Astrocyte (in vitro differentiated cells and primary cell): ENCODE measurements at regions not wholly inside any gene's neighbourhood (a gene's known extent, or its start where the extent isn't known, plus 50 kb on each side); places are given as distances from the start of the nearest gene placed in this dataset.

Experiments used
- DNase-seq: peaks from one replicate; pipeline ENCODE4 v3.0.0-alpha.2; 2010; ENCODE audit warnings: low read depth
- FAIRE-seq: peaks from 2 replicates; lab custom pipeline; 2011; peaks lifted over from hg19 to GRCh38; lab: Jason Lieb, UNC
- H2AFZ ChIP-seq: 2 replicates; pipeline ENCODE4 v1.6.0; 2012; ENCODE audit warnings: low read depth, low read length, inconsistent platforms
- H3K27ac ChIP-seq: 2 replicates; pipeline ENCODE4 v1.5.1; 2011; ENCODE audit warnings: low read depth, low read length, inconsistent platforms
- H3K27me3 ChIP-seq: 2 replicates; pipeline ENCODE4 v1.6.0; 2011; ENCODE audit warnings: low read length, inconsistent platforms; ENCODE audit not compliant: insufficient read depth
- H3K36me3 ChIP-seq: 2 replicates; pipeline ENCODE4 v1.5.1; 2011; ENCODE audit warnings: low read length, inconsistent platforms; ENCODE audit not compliant: insufficient read depth
- H3K4me1 ChIP-seq: 2 replicates; pipeline ENCODE4 v1.5.1; 2011; ENCODE audit warnings: low read length, inconsistent platforms; ENCODE audit not compliant: insufficient read depth
- H3K4me2 ChIP-seq: 2 replicates; pipeline ENCODE4 v1.6.0; 2012; ENCODE audit warnings: low read length, inconsistent platforms
- H3K4me3 ChIP-seq: 2 replicates; pipeline ENCODE4 v1.5.1; 2011; ENCODE audit warnings: low read depth, mild to moderate bottlenecking, low read length, inconsistent platforms; ENCODE audit not compliant: insufficient read depth
- H3K79me2 ChIP-seq: 2 replicates; pipeline ENCODE4 v1.6.0; 2012; ENCODE audit warnings: mild to moderate bottlenecking, low read length, inconsistent platforms; ENCODE audit not compliant: insufficient read depth
- H3K9ac ChIP-seq: 2 replicates; pipeline ENCODE4 v1.6.0; 2012; ENCODE audit warnings: mild to moderate bottlenecking, low read length, inconsistent platforms
- H3K9me3 ChIP-seq: 2 replicates; pipeline ENCODE4 v1.5.1; 2012; ENCODE audit warnings: low read depth, mild to moderate bottlenecking, low read length, inconsistent platforms; ENCODE audit not compliant: insufficient read depth
- H4K20me1 ChIP-seq: 2 replicates; pipeline ENCODE4 v1.6.0; 2012; ENCODE audit warnings: low read length, inconsistent platforms; ENCODE audit not compliant: insufficient read depth
- H3K27ac Mint-ChIP-seq: one replicate; pipeline ENCODE4 v1.8.0; 2021; ENCODE audit warnings: mild to moderate bottlenecking, mixed read lengths; ENCODE audit not compliant: unreplicated experiment
- H3K27me3 Mint-ChIP-seq: one replicate; pipeline ENCODE4 v1.8.0; 2021; ENCODE audit warnings: low read depth, mixed read lengths; ENCODE audit not compliant: unreplicated experiment
- H3K36me3 Mint-ChIP-seq: one replicate; pipeline ENCODE4 v1.8.0; 2021; ENCODE audit warnings: low read depth, mixed read lengths; ENCODE audit not compliant: unreplicated experiment
- H3K4me1 Mint-ChIP-seq: one replicate; pipeline ENCODE4 v1.8.0; 2021; ENCODE audit warnings: low read depth, mixed read lengths; ENCODE audit not compliant: unreplicated experiment
- H3K4me3 Mint-ChIP-seq: one replicate; pipeline ENCODE4 v1.8.0; 2021; ENCODE audit warnings: mild to moderate bottlenecking, moderate library complexity, mixed read lengths; ENCODE audit not compliant: unreplicated experiment
- H3K9me3 Mint-ChIP-seq: one replicate; pipeline ENCODE4 v1.8.0; 2021; ENCODE audit warnings: mild to moderate bottlenecking, mixed read lengths; ENCODE audit not compliant: unreplicated experiment
- EZH2 ChIP-seq: IDR thresholded peaks from 2 replicates; pipeline ENCODE4 v1.6.1; 2012; ENCODE audit warnings: mild to moderate bottlenecking, low read length, inconsistent platforms; ENCODE audit not compliant: insufficient read depth
- TF ChIP-seq, protein P1 (sequence below): IDR thresholded peaks from 2 replicates; pipeline ENCODE4 v1.5.1; 2011; ENCODE audit warnings: low read depth, mild to moderate bottlenecking, inconsistent platforms, low read length, moderate library complexity; ENCODE audit not compliant: insufficient read depth

DNA sequence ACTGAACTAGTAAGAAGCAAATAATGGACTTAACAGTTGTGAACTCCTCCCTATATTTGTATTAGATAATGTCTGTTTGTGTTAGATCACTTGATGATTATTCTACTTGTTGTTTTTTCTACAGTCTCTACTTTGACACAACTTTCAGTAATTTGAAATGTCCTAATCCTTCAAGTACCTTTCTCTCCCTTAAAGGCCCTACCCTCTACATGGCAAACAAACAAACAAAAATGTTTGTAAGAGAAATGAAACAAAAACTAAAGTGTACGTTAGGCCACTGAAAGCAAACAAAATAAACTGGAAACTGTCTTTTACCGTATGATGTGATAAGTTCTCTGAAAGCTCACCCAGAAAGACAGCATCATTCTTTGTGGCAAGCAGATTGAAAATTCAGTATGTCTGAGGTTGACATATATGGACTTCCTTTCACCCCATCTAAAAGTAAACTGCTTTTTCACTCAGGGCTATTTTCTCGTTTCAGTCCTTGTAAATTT lies 255.9 kb upstream of the SNX7 start:
- H3K9me3 ChIP-seq: no peaks in the 10 kb centered on the region
- H3K79me2 ChIP-seq: no peaks in the 10 kb centered on the region
- TF ChIP-seq EZH2: no peak
- TF ChIP-seq, protein P1, sequence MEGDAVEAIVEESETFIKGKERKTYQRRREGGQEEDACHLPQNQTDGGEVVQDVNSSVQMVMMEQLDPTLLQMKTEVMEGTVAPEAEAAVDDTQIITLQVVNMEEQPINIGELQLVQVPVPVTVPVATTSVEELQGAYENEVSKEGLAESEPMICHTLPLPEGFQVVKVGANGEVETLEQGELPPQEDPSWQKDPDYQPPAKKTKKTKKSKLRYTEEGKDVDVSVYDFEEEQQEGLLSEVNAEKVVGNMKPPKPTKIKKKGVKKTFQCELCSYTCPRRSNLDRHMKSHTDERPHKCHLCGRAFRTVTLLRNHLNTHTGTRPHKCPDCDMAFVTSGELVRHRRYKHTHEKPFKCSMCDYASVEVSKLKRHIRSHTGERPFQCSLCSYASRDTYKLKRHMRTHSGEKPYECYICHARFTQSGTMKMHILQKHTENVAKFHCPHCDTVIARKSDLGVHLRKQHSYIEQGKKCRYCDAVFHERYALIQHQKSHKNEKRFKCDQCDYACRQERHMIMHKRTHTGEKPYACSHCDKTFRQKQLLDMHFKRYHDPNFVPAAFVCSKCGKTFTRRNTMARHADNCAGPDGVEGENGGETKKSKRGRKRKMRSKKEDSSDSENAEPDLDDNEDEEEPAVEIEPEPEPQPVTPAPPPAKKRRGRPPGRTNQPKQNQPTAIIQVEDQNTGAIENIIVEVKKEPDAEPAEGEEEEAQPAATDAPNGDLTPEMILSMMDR: no peak
- H3K27me3 ChIP-seq: no peaks in the 10 kb centered on the region
- peak overlapping the region; percentile 2 for H3K4me2 ChIP-seq
- no peaks in the 10 kb centered on the region for H4K20me1 ChIP-seq
- no peak overlapping the region for H2AFZ ChIP-seq
- no peaks in the 10 kb centered on the region for H3K36me3 Mint-ChIP-seq
- no peak overlapping the region for H3K4me3 ChIP-seq
- no peak overlapping the region for H3K27ac ChIP-seq
- H3K36me3 ChIP-seq: no peaks in the 10 kb centered on the region
- H3K4me1 Mint-ChIP-seq: peaks cover 4% of the 10 kb centered on the region
- DNase-seq (no peak), FAIRE-seq (no peak)
- no peaks in the 10 kb centered on the region for H3K4me1 ChIP-seq
- no peaks in the 10 kb centered on the region for H3K9me3 Mint-ChIP-seq
- peak overlapping the region; percentile 76 for H3K27ac Mint-ChIP-seq
- no peak overlapping the region for H3K9ac ChIP-seq
- H3K27me3 Mint-ChIP-seq: no peaks in the 10 kb centered on the region
- no peak overlapping the region for H3K4me3 Mint-ChIP-seq

DNA sequence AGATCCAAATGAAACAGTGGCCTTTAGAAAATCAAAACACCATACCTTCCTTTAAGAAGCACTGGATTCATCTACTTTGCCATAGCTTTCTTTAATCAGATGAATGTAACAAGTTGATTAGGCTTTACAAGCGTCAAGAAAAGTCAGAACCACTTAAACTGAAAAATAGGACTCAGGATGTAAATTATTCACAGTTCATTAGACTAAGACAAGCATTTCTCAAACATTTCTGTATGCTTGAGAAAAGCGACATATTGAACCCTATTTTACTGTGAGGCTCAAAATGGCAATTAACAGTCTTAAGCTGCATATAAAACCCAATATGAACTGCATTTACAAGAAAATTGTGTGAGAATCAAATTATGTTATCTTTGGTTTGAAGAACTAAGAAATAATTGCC lies 256.7 kb upstream of the SNX7 start:
- no peak overlapping the region for H3K27ac Mint-ChIP-seq
- Histone ChIP-seq H4K20me1 (no peaks in the 10 kb centered on the region), H3K9me3 (no peaks in the 10 kb centered on the region), H3K36me3 (no peaks in the 10 kb centered on the region), H3K79me2 (no peaks in the 10 kb centered on the region), H3K27ac (no peak overlapping the region), H3K4me3 (no peak overlapping the region), H3K4me2 (no peak overlapping the region), H3K9ac (no peak overlapping the region), H3K4me1 (no peaks in the 10 kb centered on the region), H2AFZ (no peak overlapping the region), H3K27me3 (no peaks in the 10 kb centered on the region)
- H3K4me3 Mint-ChIP-seq: no peak overlapping the region
- DNase-seq: no peak
- FAIRE-seq: no peak
- no peaks in the 10 kb centered on the region for H3K36me3 Mint-ChIP-seq
- TF ChIP-seq, protein P1: no peak
- TF ChIP-seq EZH2: no peak
- no peaks in the 10 kb centered on the region for H3K9me3 Mint-ChIP-seq
- H3K27me3 Mint-ChIP-seq: no peaks in the 10 kb centered on the region
- peaks cover 4% of the 10 kb centered on the region for H3K4me1 Mint-ChIP-seq

DNA sequence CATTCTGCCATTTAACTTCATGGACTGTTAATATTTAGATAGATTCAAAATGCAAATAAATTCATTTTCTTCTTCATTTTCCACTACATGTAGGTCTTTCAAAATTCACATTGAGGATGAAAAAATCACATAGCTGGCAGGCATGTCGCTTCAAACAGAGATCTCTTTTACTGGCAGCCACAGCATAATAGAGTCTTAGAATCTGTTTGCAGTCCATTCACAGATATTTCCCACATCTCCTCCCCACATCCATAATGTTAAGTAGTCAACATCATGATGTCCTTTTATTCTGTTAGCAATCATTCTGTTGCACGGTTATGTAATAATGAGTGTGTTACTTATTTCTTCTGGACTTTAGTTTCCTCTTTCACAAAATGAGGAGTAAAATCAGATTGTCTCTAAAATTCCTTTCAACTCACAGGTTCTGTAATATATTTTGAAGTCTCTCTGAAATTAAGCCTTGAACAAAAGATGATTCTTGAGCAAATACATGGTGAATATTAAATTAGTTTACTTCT lies 257.5 kb upstream of the SNX7 start:
- Mint-ChIP-seq H3K9me3 (no peaks in the 10 kb centered on the region), H3K27ac (no peak overlapping the region), H3K36me3 (no peaks in the 10 kb centered on the region), H3K4me1 (peaks cover 6% of the 10 kb centered on the region), H3K4me3 (no peak overlapping the region), H3K27me3 (no peaks in the 10 kb centered on the region)
- FAIRE-seq (no peak), DNase-seq (no peak)
- TF ChIP-seq, protein P1: no peak
- TF ChIP-seq EZH2: no peak
- H3K9ac ChIP-seq: no peak overlapping the region
- H3K27ac ChIP-seq: no peak overlapping the region
- H3K4me2 ChIP-seq: no peak overlapping the region
- H3K4me3 ChIP-seq: no peak overlapping the region
- H2AFZ ChIP-seq: no peak overlapping the region
- no peaks in the 10 kb centered on the region for H3K36me3 ChIP-seq
- no peaks in the 10 kb centered on the region for H3K27me3 ChIP-seq
- no peaks in the 10 kb centered on the region for H3K4me1 ChIP-seq
- H4K20me1 ChIP-seq: no peaks in the 10 kb centered on the region
- H3K9me3 ChIP-seq: no peaks in the 10 kb centered on the region
- no peaks in the 10 kb centered on the region for H3K79me2 ChIP-seq
